ENCODE measurements at regions not wholly inside any gene's neighbourhood (a gene's known extent, or its start where the extent isn't known, plus 50 kb on each side); places are given as distances from the start of the nearest gene placed in this dataset.

DNA sequence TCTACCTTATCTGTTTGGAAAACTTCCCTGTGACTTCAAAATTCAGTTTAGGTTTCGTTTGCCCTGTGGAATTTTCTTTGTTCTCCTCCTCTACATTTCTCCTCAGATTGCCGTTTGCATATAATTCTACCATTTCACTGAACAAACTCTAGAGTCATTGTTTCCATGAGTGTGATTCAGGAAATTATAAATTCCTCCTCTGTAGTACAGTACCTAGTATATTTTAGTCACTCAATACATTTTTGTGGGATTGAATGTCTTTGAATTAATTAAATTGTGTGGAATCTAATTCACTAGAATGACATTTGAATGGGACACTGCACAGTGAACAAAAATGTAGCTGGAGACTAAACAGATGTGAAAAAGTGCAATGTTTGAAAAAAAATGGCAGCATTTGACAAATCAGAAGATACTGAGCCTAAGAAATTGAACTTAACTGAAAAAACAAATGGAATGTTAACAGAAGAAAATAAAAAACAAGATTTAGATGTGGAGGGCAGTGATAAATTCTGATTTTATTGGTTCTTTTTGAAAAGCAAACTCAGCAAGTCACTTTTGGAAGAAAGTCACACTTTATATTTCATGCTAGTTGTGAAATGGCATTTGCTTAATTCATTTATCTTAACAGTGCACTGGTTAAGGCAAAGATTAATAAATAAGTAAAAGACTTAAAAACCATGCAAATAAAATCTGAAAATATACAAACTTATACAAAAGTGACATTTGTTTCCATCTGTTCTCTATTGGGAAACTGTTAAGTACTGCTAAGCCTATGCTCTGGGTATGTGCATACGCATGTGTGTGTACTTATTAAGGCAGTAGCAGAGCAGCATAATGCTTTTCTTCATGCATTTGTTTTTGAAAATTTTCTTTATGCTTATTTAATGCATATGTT lies 512.3 kb downstream of the FAT4 start:
- TF ChIP-seq, protein P1, sequence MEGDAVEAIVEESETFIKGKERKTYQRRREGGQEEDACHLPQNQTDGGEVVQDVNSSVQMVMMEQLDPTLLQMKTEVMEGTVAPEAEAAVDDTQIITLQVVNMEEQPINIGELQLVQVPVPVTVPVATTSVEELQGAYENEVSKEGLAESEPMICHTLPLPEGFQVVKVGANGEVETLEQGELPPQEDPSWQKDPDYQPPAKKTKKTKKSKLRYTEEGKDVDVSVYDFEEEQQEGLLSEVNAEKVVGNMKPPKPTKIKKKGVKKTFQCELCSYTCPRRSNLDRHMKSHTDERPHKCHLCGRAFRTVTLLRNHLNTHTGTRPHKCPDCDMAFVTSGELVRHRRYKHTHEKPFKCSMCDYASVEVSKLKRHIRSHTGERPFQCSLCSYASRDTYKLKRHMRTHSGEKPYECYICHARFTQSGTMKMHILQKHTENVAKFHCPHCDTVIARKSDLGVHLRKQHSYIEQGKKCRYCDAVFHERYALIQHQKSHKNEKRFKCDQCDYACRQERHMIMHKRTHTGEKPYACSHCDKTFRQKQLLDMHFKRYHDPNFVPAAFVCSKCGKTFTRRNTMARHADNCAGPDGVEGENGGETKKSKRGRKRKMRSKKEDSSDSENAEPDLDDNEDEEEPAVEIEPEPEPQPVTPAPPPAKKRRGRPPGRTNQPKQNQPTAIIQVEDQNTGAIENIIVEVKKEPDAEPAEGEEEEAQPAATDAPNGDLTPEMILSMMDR (IDR thresholded peaks at IDR 0.05; ENCODE audit: extremely low read depth in 1 of 2, insufficient read depth in 1 of 2, low read depth in 1 of 2, low read length in 2 of 2): no peak
- TF ChIP-seq POLR2A (IDR thresholded peaks at IDR 0.05; ENCODE audit: low read depth, low read length) (no peak), POLR2AphosphoS5 (IDR thresholded peaks at IDR 0.05; ENCODE audit: insufficient read depth, low read depth, low read length) (no peak), JUN (IDR thresholded peaks at IDR 0.05; ENCODE audit: borderline replicate concordance, insufficient read depth, insufficient read length, low read depth) (no peak)
